PC-9 (cell line): ENCODE measurements at regions not wholly inside any gene's neighbourhood (a gene's known extent, or its start where the extent isn't known, plus 50 kb on each side); places are given as distances from the start of the nearest gene placed in this dataset.
"Not testable (repeated sequence)": the region's sequence is repeated elsewhere in the genome, so short reads cannot be mapped to it uniquely, and the experiment has no call there.

Experiments
- BruUV-seq: library from RNA; stranded (reverse); fragments of 400-500 nt; replicated peaks from 2 replicates; lab custom pipeline; 2021; lab: Mats Ljungman, UMichigan
- CTCF ChIA-PET: fragments of 300-600 bp; sonication (Branson Sonifier 250); formaldehyde crosslinking; loops from one replicate; lab custom pipeline; 2022; ENCODE audit warnings: antibody characterized with exemption; lab: Charles Lee
- POLR2A ChIA-PET: fragments of 300-600 bp; sonication (Branson Sonifier 250); formaldehyde crosslinking; loops from one replicate; lab custom pipeline; 2022; ENCODE audit warnings: antibody characterized with exemption; ENCODE audit not compliant: unreplicated experiment; lab: Charles Lee
- DNase-seq, 2 experiments: peaks; one replicate each; pipeline versions ENCODE4 v3.0.0 to v3.0.0-alpha.2; 2015 to 2022; ENCODE audit warnings: mixed read lengths in 1 of 2
- H2AFZ ChIP-seq: fragments of 200-600 bp; sonication (generic); 2 replicates; pipeline ENCODE4 v1.8.1; 2017; ENCODE audit warnings: antibody characterized with exemption
- H3F3A ChIP-seq: fragments of 200-600 bp; sonication (generic); 2 replicates; pipeline ENCODE4 v1.8.1; 2017; ENCODE audit warnings: antibody characterized with exemption, mild to moderate bottlenecking, low read depth; ENCODE audit not compliant: insufficient read depth
- H3K27ac ChIP-seq: fragments of 200-600 bp; sonication (generic); 2 replicates; pipeline ENCODE4 v1.6.1; 2016; ENCODE audit warnings: mixed run types
- H3K27me3 ChIP-seq: fragments of 200-600 bp; sonication (generic); 2 replicates; pipeline ENCODE4 v1.6.1; 2016; ENCODE audit warnings: low read depth, mixed run types; ENCODE audit not compliant: insufficient read depth
- H3K36me3 ChIP-seq: fragments of 200-600 bp; sonication (generic); 2 replicates; pipeline ENCODE4 v1.6.1; 2016; ENCODE audit warnings: low read depth, mixed run types
- H3K4me1 ChIP-seq: fragments of 200-600 bp; sonication (generic); replicated peaks from 2 replicates; pipeline ENCODE4 v1.6.1; 2016; ENCODE audit warnings: mixed run types; ENCODE audit not compliant: insufficient read depth
- H3K4me2 ChIP-seq: fragments of 200-600 bp; sonication (generic); 2 replicates; pipeline ENCODE4 v1.6.1; 2017; ENCODE audit warnings: mixed run types
- H3K4me3 ChIP-seq: fragments of 200-600 bp; sonication (generic); 2 replicates; pipeline ENCODE4 v1.6.1; 2016; ENCODE audit warnings: mixed run types
- H3K79me2 ChIP-seq: fragments of 200-600 bp; sonication (generic); 2 replicates; pipeline ENCODE4 v1.6.1; 2017; ENCODE audit warnings: low read depth, mixed run types
- H3K9me2 ChIP-seq: fragments of 200-600 bp; sonication (generic); 2 replicates; pipeline ENCODE4 v1.8.1; 2017; ENCODE audit warnings: mild to moderate bottlenecking; ENCODE audit not compliant: insufficient read depth
- H3K9me3 ChIP-seq: fragments of 200-600 bp; sonication (generic); 2 replicates; pipeline ENCODE4 v1.8.1; 2016; ENCODE audit warnings: low read depth; ENCODE audit not compliant: insufficient read depth
- H4K20me1 ChIP-seq: fragments of 200-600 bp; sonication (generic); 2 replicates; pipeline ENCODE4 v1.8.1; 2017; ENCODE audit not compliant: insufficient read depth
- CTCF ChIP-seq: fragments of 200-600 bp; sonication (generic); conservative IDR thresholded peaks from 2 replicates; pipeline ENCODE4 v1.6.1; 2017; ENCODE audit warnings: mixed run types, antibody characterized with exemption, mild to moderate bottlenecking, moderate library complexity
- EZH2 ChIP-seq: fragments of 200-600 bp; sonication (generic); IDR thresholded peaks from 2 replicates; pipeline ENCODE4 v1.8.0; 2017; ENCODE audit warnings: antibody characterized with exemption, low read depth
- intact Hi-C: fragments of 100-400 bp; cut with micrococcal nuclease; formaldehyde crosslinking; loops from one replicate; pipeline ENCODE4 v1.10.0; 2022; ENCODE audit not compliant: unreplicated experiment

- no peak overlapping the region for H3K27ac ChIP-seq
- no peaks in the 10 kb centered on the region for H3K9me2 ChIP-seq
- H3F3A ChIP-seq: no peaks in the 10 kb centered on the region
- no peak for TF ChIP-seq CTCF
- no peak for TF ChIP-seq EZH2
- ChIA-PET POLR2A (no interaction called here), CTCF (no interaction called here)
- no peaks in the 10 kb centered on the region for H3K36me3 ChIP-seq
- H3K27me3 ChIP-seq: no peaks in the 10 kb centered on the region; the same call in 1 of the 2 replicates
- H2AFZ ChIP-seq: no peak overlapping the region
- H3K9me3 ChIP-seq: no peaks in the 10 kb centered on the region
- no TSS peak for BruUV-seq
- no peak overlapping the region for H3K4me3 ChIP-seq
- no peaks in the 10 kb centered on the region for H3K79me2 ChIP-seq
- H3K4me2 ChIP-seq: no peak overlapping the region
- peak; percentile 18 to 49 for DNase-seq
- H4K20me1 ChIP-seq: no peaks in the 10 kb centered on the region
- intact Hi-C loops: no loop called here
- no peaks in the 10 kb centered on the region for H3K4me1 ChIP-seq
Observed at GRCh38 chr4:189143263-189143952, 797.3 kb upstream of the FRG1 start.

- Histone ChIP-seq H3K27me3 (no peaks in the 10 kb centered on the region; the same call in 1 of the 2 replicates), H3K4me3 (no peak overlapping the region), H4K20me1 (no peaks in the 10 kb centered on the region), H3K36me3 (no peaks in the 10 kb centered on the region), H3K4me1 (no peaks in the 10 kb centered on the region), H3K79me2 (no peaks in the 10 kb centered on the region), H3K9me3 (no peaks in the 10 kb centered on the region), H3K4me2 (no peak overlapping the region), H2AFZ (no peak overlapping the region), H3F3A (no peaks in the 10 kb centered on the region), H3K9me2 (no peaks in the 10 kb centered on the region), H3K27ac (no peak overlapping the region)
- POLR2A ChIA-PET: no interaction called here
- TF ChIP-seq EZH2: no peak
- no peak for TF ChIP-seq CTCF
- DNase-seq: no peak
- no TSS peak for BruUV-seq
- CTCF ChIA-PET: no interaction called here
- intact Hi-C loops: no loop called here
Observed at GRCh38 chr4:189147005-189147929, 793.4 kb upstream of the FRG1 start.

- H4K20me1 ChIP-seq, intact Hi-C loops, DNase-seq, CTCF ChIA-PET, H3K27ac ChIP-seq, H3F3A ChIP-seq, H3K4me3 ChIP-seq, H2AFZ ChIP-seq, H3K79me2 ChIP-seq, H3K9me3 ChIP-seq, H3K36me3 ChIP-seq, H3K9me2 ChIP-seq, BruUV-seq, POLR2A ChIA-PET, H3K4me2 ChIP-seq, H3K27me3 ChIP-seq, H3K4me1 ChIP-seq: not testable (repeated sequence)
Observed at GRCh38 chr4:189155083-189155482, 785.6 kb upstream of the FRG1 start.
